ENCODE measurements at regions not wholly inside any gene's neighbourhood (a gene's known extent, or its start where the extent isn't known, plus 50 kb on each side); places are given as distances from the start of the nearest gene placed in this dataset.

GRCh38 chr4:58456727-58457384, 1346.7 kb upstream of the IGFBP7 start:
- Histone ChIP-seq H3K9me3 (ENCODE audit: control insufficient read depth, low read length) (no peaks in the 10 kb centered on the region), H3K4me3 (ENCODE audit: insufficient read depth, low read depth, low read length) (no peak overlapping the region), H3K27ac (ENCODE audit: insufficient read depth, low read depth, low read length, poor library complexity, severe bottlenecking) (no peak overlapping the region), H3K27me3 (ENCODE audit: control insufficient read depth, insufficient read depth, low read length, poor library complexity, severe bottlenecking) (no peaks in the 10 kb centered on the region), H3K36me3 (ENCODE audit: control insufficient read depth, insufficient read depth, low read length) (no peaks in the 10 kb centered on the region), H3K4me1 (ENCODE audit: control insufficient read depth, insufficient read depth, low read length) (no peaks in the 10 kb centered on the region)
- 95 to 96% methylated on average over 26 of the region's 26 CpGs for WGBS, 2 experiments

- H3K36me3 ChIP-seq (ENCODE audit: control insufficient read depth, insufficient read depth, low read length): no peaks in the 10 kb centered on the region
- H3K9me3 ChIP-seq (ENCODE audit: control insufficient read depth, low read length): no peaks in the 10 kb centered on the region
- H3K27me3 ChIP-seq (ENCODE audit: control insufficient read depth, insufficient read depth, low read length, poor library complexity, severe bottlenecking): no peaks in the 10 kb centered on the region
- no peak overlapping the region for H3K4me3 ChIP-seq (ENCODE audit: insufficient read depth, low read depth, low read length)
- H3K27ac ChIP-seq (ENCODE audit: insufficient read depth, low read depth, low read length, poor library complexity, severe bottlenecking): no peak overlapping the region
- WGBS, 2 experiments: 94 to 97% methylated on average over 6 of the region's 6 CpGs
- H3K4me1 ChIP-seq (ENCODE audit: control insufficient read depth, insufficient read depth, low read length): no peaks in the 10 kb centered on the region
Observed at GRCh38 chr4:58453956-58454355, 1343.8 kb upstream of the IGFBP7 start.

GRCh38 chr4:58451707-58452106, 1341.5 kb upstream of the IGFBP7 start:
- no CpG with 5 or more reads among the region's 2 CpGs for WGBS, 2 experiments
- Histone ChIP-seq H3K9me3 (ENCODE audit: control insufficient read depth, low read length) (no peaks in the 10 kb centered on the region), H3K36me3 (ENCODE audit: control insufficient read depth, insufficient read depth, low read length) (no peaks in the 10 kb centered on the region), H3K4me1 (ENCODE audit: control insufficient read depth, insufficient read depth, low read length) (no peaks in the 10 kb centered on the region), H3K4me3 (ENCODE audit: insufficient read depth, low read depth, low read length) (no peak overlapping the region), H3K27me3 (ENCODE audit: control insufficient read depth, insufficient read depth, low read length, poor library complexity, severe bottlenecking) (no peaks in the 10 kb centered on the region), H3K27ac (ENCODE audit: insufficient read depth, low read depth, low read length, poor library complexity, severe bottlenecking) (no peak overlapping the region)

GRCh38 chr4:58435871-58436270, 1325.7 kb upstream of the IGFBP7 start:
- no peaks in the 10 kb centered on the region for H3K9me3 ChIP-seq (ENCODE audit: control insufficient read depth, low read length)
- H3K36me3 ChIP-seq (ENCODE audit: control insufficient read depth, insufficient read depth, low read length): no peaks in the 10 kb centered on the region
- H3K4me1 ChIP-seq (ENCODE audit: control insufficient read depth, insufficient read depth, low read length): no peaks in the 10 kb centered on the region
- H3K27me3 ChIP-seq (ENCODE audit: control insufficient read depth, insufficient read depth, low read length, poor library complexity, severe bottlenecking): no peaks in the 10 kb centered on the region
- H3K4me3 ChIP-seq (ENCODE audit: insufficient read depth, low read depth, low read length): no peak overlapping the region
- 97 to 98% methylated on average over 11 of the region's 11 CpGs for WGBS, 2 experiments
- H3K27ac ChIP-seq (ENCODE audit: insufficient read depth, low read depth, low read length, poor library complexity, severe bottlenecking): no peak overlapping the region

- Histone ChIP-seq H3K27ac (ENCODE audit: insufficient read depth, low read depth, low read length, poor library complexity, severe bottlenecking) (no peak overlapping the region), H3K9me3 (ENCODE audit: control insufficient read depth, low read length) (no peaks in the 10 kb centered on the region), H3K36me3 (ENCODE audit: control insufficient read depth, insufficient read depth, low read length) (no peaks in the 10 kb centered on the region), H3K27me3 (ENCODE audit: control insufficient read depth, insufficient read depth, low read length, poor library complexity, severe bottlenecking) (no peaks in the 10 kb centered on the region), H3K4me3 (ENCODE audit: insufficient read depth, low read depth, low read length) (no peak overlapping the region), H3K4me1 (ENCODE audit: control insufficient read depth, insufficient read depth, low read length) (no peaks in the 10 kb centered on the region)
- 95 to 100% methylated on average over 1 of the region's 1 CpG for WGBS, 2 experiments
Observed at GRCh38 chr4:58413849-58414248, 1303.7 kb upstream of the IGFBP7 start.

GRCh38 chr4:58411904-58412303, 1301.7 kb upstream of the IGFBP7 start:
- Histone ChIP-seq H3K4me3 (ENCODE audit: insufficient read depth, low read depth, low read length) (no peak overlapping the region), H3K9me3 (ENCODE audit: control insufficient read depth, low read length) (no peaks in the 10 kb centered on the region), H3K27me3 (ENCODE audit: control insufficient read depth, insufficient read depth, low read length, poor library complexity, severe bottlenecking) (no peaks in the 10 kb centered on the region), H3K36me3 (ENCODE audit: control insufficient read depth, insufficient read depth, low read length) (no peaks in the 10 kb centered on the region), H3K4me1 (ENCODE audit: control insufficient read depth, insufficient read depth, low read length) (no peaks in the 10 kb centered on the region), H3K27ac (ENCODE audit: insufficient read depth, low read depth, low read length, poor library complexity, severe bottlenecking) (no peak overlapping the region)
- 87 to 99% methylated on average over 1 to 2 of the region's 2 CpGs for WGBS, 2 experiments

GRCh38 chr4:58406762-58407161, 1296.6 kb upstream of the IGFBP7 start:
- Histone ChIP-seq H3K4me1 (ENCODE audit: control insufficient read depth, insufficient read depth, low read length) (no peaks in the 10 kb centered on the region), H3K27me3 (ENCODE audit: control insufficient read depth, insufficient read depth, low read length, poor library complexity, severe bottlenecking) (no peaks in the 10 kb centered on the region), H3K9me3 (ENCODE audit: control insufficient read depth, low read length) (no peaks in the 10 kb centered on the region), H3K27ac (ENCODE audit: insufficient read depth, low read depth, low read length, poor library complexity, severe bottlenecking) (no peak overlapping the region), H3K36me3 (ENCODE audit: control insufficient read depth, insufficient read depth, low read length) (no peaks in the 10 kb centered on the region), H3K4me3 (ENCODE audit: insufficient read depth, low read depth, low read length) (no peak overlapping the region)
- WGBS, 2 experiments: 97 to 100% methylated on average over 2 of the region's 2 CpGs

GRCh38 chr4:58368221-58368620, 1258.0 kb upstream of the IGFBP7 start:
- Histone ChIP-seq H3K4me1 (ENCODE audit: control insufficient read depth, insufficient read depth, low read length) (no peaks in the 10 kb centered on the region), H3K4me3 (ENCODE audit: insufficient read depth, low read depth, low read length) (no peak overlapping the region), H3K9me3 (ENCODE audit: control insufficient read depth, low read length) (no peaks in the 10 kb centered on the region)

GRCh38 chr4:58360354-58361133, 1250.4 kb upstream of the IGFBP7 start:
- Histone ChIP-seq H3K36me3 (ENCODE audit: control insufficient read depth, insufficient read depth, low read length) (no peaks in the 10 kb centered on the region), H3K4me1 (ENCODE audit: control insufficient read depth, insufficient read depth, low read length) (no peaks in the 10 kb centered on the region), H3K27ac (ENCODE audit: insufficient read depth, low read depth, low read length, poor library complexity, severe bottlenecking) (no peak overlapping the region), H3K27me3 (ENCODE audit: control insufficient read depth, insufficient read depth, low read length, poor library complexity, severe bottlenecking) (no peaks in the 10 kb centered on the region), H3K9me3 (ENCODE audit: control insufficient read depth, low read length) (no peaks in the 10 kb centered on the region), H3K4me3 (ENCODE audit: insufficient read depth, low read depth, low read length) (no peak overlapping the region)
- 94% methylated on average over 5 of the region's 5 CpGs for WGBS, 2 experiments

More at GRCh38 chr4:58368221-58368620, 1258.0 kb upstream of the IGFBP7 start:
- Histone ChIP-seq H3K27ac (ENCODE audit: insufficient read depth, low read depth, low read length, poor library complexity, severe bottlenecking) (no peak overlapping the region), H3K27me3 (ENCODE audit: control insufficient read depth, insufficient read depth, low read length, poor library complexity, severe bottlenecking) (no peaks in the 10 kb centered on the region), H3K36me3 (ENCODE audit: control insufficient read depth, insufficient read depth, low read length) (no peaks in the 10 kb centered on the region)

- no peaks in the 10 kb centered on the region for H3K4me1 ChIP-seq (ENCODE audit: control insufficient read depth, insufficient read depth, low read length)
- no peaks in the 10 kb centered on the region for H3K27me3 ChIP-seq (ENCODE audit: control insufficient read depth, insufficient read depth, low read length, poor library complexity, severe bottlenecking)
- H3K9me3 ChIP-seq (ENCODE audit: control insufficient read depth, low read length): no peaks in the 10 kb centered on the region
- H3K27ac ChIP-seq (ENCODE audit: insufficient read depth, low read depth, low read length, poor library complexity, severe bottlenecking): no peak overlapping the region
- H3K36me3 ChIP-seq (ENCODE audit: control insufficient read depth, insufficient read depth, low read length): no peaks in the 10 kb centered on the region
- 76 to 80% methylated on average over 3 of the region's 3 CpGs for WGBS, 2 experiments
- no peak overlapping the region for H3K4me3 ChIP-seq (ENCODE audit: insufficient read depth, low read depth, low read length)
Observed at GRCh38 chr4:58359590-58359989, 1249.4 kb upstream of the IGFBP7 start.

Measured in ectodermal cell (in vitro differentiated cells).